GM18508 (cell line): ENCODE measurements at regions not wholly inside any gene's neighbourhood (a gene's known extent, or its start where the extent isn't known, plus 50 kb on each side); places are given as distances from the start of the nearest gene placed in this dataset.
"Not testable (repeated sequence)": the region's sequence is repeated elsewhere in the genome, so short reads cannot be mapped to it uniquely, and the experiment has no call there.

Experiments used
- ATAC-seq: cut with Tn5 transposase; IDR thresholded peaks from one replicate; pipeline ENCODE4 v1.9.1; 2021; ENCODE audit warnings: moderate number of reproducible peaks; ENCODE audit not compliant: insufficient read depth, unreplicated experiment

DNA sequence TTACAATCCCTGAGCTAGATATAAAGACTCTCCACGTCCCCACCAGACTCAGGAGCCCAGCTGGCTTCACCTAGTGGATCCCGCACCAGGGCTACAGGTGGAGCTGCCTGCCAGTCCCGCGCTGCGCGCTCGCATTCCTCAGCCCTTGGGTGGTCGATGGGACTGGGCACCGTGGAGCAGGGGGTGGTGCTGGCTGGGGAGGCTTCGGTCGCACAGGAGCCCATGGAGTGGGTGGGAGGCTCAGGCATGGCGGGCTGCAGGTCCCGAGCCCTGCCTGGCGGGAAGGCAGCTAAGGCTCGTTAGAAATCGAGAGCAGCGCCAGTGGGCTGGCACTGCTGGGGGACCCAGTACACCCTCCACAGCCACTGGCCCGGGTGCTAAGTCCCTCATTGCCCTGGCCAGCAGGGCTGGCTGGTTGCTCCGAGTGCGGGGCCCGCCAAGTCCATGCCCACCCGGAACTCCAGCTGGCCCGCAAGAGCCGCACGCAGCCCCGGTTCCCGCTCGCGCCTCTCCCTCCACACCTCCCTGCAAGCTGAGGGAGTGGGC lies 423.7 kb downstream of the OLFM4 start:
- ATAC-seq: not testable (repeated sequence)

DNA sequence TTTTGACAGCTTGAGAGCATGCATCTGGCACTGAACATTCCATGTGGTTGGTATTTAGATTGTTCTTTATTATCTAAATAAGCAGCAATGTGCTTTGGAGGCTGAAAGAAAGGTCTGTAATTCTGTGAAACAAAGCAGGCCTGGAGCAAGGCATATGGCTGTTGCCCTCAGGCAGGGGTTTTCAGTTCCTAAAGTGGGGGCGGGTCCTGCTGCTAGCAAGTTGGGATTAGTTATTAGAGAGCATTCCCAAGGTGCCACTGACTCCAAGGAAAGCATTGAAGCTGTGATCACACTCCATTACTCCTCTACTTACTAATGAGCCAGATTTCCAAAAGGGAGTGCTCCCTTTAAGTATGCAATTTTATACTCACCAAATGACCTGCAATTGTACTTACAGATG lies 432.2 kb downstream of the OLFM4 start:
- no peak for ATAC-seq

DNA sequence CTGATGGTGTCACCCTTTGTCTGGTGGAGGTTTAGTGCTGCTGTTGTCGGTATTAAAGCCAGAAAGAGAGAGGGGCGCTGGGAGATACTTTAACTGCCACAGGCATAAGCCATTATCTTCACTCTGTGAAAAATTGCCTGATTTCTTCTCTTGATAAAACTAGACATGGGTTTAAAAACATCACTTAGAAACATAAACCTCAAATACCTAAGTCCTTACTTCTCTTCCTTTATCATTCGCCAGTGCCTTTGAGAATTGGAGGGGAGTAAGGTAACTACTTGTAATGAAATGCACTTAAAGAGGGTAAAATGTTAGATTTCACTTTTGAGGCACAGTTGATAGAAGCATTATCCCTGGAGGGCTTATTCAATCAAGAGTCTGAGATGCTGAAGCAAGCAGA lies 434.5 kb downstream of the OLFM4 start:
- ATAC-seq: no peak

DNA sequence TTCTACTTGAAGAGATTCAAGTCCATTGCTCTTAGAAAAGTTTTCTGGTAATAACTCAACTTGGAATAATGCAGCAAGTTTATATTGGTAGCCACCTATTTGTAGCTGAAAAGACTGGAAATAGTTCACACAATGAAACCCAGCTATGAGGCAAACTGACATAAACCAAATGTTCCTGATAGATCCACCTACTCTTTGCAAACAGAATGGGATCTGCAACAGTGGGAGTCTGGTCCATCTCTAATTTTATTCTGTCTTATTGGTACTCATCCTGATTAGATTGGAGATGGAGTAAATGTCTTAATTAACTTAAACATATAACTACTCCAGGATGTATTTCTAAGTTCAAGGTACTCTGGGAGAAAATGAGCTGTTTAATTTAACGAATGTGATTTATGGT lies 438.0 kb downstream of the OLFM4 start:
- no peak for ATAC-seq

DNA sequence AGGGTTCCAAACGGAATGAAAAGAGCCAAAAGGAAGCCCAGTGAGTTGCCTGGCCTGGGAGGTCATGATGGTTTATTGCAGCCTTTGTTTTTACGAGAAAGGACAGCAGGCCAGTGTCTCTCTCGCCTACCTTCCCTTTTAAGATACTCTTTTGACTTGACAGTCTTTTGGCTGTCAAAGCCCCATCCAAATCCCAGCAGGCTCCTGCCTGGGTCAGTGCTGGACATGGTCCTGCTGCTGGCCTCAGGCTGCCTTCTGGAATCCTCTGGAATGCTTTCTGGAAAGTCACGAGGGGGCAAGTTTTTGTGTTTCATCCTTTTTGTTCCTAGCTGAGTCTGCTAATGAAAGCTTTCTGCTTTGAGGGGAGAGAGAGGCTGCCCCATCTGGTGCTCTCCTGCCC lies 444.8 kb downstream of the OLFM4 start:
- no peak for ATAC-seq

DNA sequence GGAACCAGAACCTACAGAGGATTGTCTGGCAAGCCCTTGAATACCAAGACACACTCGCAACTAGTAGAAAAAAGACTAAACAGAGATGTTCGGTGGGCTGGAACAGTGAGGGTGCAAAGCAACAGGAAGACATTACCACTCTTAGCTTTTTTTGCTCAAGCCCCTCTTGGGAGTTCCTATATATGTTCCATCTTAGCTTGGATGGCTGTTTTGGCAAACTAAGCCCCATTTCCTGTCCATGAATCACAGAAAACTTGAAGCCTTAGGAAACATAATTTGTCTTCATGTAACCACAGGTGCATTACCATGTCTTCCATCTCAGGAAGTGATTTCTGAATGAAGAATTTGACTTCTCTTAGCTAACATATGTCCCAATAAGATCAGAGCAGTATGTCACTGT lies 446.3 kb downstream of the OLFM4 start:
- ATAC-seq: no peak

DNA sequence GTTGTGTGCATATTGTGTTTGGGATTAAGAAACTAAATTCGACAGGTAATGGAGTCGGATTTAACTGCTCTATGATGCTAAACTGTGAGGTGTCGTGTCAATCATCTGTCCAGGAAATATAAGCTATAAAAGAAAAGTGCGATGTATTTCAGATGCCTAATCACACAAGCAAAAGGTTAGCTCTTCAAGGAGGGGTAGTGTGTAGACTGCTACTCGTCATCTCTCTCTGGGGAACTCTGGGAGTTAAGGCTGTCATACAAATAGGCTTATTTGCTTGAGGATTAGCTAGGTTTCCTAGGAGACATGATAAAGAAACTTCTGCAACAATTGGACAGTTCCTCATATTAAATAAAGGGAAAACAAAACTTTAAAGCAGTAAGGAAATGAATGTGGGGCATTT lies 462.1 kb downstream of the OLFM4 start:
- ATAC-seq: no peak

DNA sequence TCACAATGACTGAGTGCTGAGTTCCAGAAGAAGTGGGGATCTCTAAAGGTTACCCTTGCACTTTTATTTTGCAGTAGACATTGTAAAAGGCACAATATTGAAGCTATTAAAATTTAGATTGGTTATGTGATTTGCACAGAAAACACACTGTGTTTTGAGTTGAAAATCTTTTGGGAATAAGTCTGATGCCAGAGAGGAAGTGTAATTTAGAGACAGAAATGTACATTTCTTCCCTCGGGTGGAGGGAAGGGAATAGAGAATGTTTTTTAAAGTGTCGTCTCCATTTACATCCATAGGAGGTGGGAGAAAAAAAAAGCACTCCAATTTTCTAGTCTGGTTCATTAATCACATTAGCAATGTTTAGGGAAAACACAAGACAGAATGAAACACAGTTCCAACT lies 465.8 kb downstream of the OLFM4 start:
- ATAC-seq: no peak

DNA sequence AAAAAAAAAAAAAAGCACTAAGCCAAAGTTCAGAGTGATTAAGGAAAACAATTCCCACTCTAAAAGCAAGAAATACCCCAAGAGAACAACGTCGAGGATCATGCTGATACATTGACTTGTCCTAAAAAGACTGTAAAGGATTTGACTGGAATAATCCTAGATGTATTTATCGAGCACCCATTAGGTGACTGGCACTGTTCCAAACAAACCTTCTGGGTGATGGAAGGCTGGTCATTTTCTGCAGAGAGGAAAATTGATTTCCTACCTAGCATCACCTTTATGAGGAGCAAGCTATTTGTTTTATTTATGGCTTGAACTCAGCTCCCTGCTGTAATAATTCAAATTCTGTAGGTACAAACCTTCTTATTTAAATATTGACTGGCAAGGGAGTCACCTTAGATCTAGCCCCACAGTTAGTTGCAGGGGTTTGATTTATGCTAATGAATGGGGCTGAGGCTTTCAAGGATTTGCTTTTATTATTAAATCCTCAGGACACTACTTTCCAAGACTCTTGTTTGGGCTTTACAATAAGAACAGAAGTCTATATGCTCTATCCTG lies 471.0 kb downstream of the OLFM4 start:
- ATAC-seq: no peak

DNA sequence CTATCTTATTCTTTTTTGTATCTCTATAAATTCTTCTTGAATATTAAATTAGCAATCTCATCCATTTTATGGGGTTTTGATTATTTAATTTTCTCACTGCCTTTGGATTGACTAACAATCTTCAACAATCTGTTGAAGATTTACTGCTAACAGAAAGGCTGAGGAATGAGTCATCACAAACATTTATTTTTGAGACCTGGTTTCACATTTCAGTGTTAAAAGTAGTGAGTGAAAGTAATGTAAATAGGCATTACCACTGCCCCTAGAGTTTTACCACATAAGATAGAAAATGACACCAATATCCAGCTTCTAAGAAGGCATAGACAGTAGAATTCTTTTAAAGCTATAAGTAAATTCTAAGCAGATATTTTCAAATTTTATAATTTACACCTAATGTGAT lies 472.8 kb downstream of the OLFM4 start:
- peak; percentile 70 for ATAC-seq

DNA sequence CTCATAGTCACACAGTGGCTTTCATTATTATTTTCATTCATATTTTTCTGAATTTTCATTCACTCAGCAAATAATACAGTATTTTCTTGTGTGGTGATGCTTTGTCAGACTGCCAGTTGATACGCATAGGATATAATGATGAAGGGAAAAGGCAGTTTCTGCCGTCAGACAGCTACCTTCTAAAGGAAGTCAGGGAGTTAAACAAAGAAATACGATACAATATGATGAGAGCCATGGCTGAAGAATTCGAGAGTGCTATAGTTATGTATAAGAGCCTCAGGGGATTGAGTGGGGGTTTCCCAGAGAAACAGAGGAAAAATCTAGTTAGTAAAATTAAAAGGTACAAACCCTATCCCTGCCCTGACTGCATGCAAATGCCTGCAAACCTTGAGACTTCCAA lies 479.1 kb downstream of the OLFM4 start:
- no peak for ATAC-seq

DNA sequence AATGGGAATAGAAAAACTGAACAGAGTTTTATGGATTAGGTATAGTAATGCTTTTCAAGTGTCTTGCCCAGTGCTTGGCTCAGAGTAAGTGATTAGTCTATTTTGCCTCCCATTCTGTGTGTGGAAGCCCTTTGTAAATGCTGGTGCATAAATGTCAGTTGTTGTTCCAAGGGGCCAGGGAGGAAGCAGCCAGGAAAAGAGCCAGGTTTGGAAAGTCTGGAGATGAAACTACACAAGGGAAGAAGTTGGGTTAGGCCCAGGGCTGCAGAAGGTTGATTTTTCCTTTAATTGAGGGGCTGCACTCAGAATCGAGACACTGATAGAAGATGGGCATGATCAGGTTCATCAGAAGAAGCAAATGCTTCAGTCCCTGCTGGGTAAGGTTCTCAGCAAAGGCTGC lies 484.0 kb downstream of the OLFM4 start:
- ATAC-seq: no peak

DNA sequence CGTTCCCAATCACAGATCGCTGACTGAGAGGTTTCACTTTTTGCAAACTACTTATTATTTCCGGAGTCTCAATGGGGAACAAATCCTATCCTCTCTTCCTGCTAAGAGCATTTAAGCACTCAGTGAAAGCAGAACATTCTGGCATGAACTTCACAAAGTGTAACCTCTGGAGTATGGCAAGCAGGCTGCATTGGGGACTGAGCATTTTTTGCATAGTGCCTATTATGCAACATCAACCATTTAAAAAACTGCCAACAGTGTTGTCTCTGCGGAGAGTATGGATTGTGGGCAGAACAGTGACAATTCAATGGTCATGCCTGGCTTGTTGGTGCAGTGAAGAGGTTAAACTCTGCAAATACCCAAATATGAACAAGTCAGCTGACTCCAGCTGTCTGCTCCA lies 484.6 kb downstream of the OLFM4 start:
- no peak for ATAC-seq

DNA sequence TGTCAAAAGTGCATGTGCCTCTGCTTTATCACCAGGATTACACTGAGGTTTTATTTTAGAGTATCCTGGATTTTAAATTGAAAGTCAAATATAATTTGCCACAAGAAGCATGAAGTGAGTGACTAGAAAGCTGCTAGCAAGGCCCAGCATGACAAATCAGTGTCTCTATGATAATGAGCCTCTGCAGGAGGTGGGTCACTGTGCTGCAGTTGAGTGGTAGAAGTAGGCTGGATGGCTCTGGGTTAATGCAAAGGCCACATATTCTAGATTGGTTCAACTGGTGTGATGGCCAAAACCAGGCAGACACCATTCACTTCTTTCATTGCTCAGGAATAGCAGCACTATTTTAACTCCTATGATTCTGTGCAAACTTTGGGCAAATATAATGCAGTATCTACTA lies 491.5 kb downstream of the OLFM4 start:
- ATAC-seq: no peak

DNA sequence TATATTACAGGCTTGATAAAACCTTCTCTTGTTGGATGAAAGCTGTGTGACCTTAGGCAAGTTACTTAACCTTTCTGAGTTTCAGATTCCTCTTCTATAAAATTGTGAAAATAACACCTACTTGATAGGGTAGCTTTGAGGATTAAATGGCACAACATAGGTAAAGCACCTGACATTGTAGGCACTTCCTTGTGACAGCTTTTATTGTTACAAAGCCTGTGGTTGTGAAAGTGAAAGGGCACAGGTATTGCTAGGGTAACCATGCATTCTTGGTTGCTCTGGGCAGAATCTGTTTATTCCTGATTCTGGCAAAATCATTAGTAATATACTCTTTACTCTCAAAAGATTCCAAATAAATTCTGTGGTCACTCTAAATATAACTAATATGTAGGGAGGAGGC lies 493.4 kb downstream of the OLFM4 start:
- ATAC-seq: no peak

DNA sequence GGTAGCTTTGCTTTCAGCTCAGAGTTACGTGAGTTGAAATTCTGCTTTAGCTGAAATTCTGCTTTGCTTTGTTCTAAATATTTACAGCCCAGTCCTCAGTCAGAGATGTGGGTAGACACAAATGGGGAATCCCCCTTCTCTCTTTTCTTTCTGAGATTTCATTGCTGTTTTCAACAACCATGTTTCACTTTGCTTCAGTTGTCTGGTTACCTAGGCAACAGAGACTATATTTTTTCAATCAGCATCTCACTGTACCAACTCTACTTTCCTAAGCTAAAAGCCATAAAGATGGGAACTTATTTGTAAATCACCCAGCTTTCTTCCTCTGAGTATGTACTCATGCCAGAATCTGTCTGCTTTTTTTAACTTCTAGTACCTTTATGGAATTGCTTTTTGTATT lies 509.0 kb downstream of the OLFM4 start:
- no peak for ATAC-seq

DNA sequence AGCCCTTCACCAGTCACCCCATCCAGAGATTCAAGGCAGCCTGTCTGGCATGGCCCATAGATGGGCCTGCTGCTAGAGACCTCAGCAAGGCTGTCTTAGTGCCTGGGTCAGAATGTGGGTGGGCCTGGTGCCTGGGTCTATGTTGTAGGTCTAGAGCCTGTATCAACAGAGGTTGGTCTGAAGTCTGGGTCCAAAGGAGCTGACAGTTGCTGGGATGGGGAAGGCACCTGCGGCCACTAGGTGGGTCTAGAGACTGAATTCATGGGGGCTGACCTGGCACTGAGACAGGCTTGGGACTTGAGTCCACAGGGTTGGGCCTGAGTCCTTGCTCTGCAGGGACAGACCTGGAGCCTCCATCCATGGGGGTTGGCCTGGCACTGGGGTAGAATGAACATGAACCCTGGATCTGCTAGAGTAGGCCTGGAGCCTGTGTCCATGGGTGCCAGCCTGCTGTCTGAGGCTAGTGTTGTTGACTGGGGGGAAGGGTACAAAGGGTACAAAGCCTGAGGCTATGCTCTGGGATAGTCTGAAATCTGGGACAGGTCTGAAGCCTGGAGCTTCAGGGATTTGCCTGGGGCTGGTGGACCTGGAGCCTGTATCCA lies 516.8 kb downstream of the OLFM4 start:
- ATAC-seq: no peak

DNA sequence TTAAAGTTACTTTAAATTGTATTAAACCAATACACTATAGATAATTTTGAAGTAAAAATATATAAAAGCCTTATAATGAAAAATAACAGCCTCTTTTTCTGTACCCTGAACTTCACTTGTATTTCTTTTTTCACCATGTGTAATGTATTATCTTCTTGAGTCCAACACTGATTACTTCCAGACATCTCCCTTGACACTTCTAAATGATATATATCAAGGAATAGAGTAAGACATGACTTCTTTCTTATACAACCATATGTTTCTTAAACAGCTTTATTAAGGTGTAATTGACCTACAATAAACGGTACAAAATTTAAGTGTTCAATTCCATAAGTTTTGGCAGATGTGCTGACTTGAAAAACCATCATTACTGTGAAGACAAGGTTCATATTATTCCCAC lies 531.9 kb downstream of the OLFM4 start:
- ATAC-seq: no peak

DNA sequence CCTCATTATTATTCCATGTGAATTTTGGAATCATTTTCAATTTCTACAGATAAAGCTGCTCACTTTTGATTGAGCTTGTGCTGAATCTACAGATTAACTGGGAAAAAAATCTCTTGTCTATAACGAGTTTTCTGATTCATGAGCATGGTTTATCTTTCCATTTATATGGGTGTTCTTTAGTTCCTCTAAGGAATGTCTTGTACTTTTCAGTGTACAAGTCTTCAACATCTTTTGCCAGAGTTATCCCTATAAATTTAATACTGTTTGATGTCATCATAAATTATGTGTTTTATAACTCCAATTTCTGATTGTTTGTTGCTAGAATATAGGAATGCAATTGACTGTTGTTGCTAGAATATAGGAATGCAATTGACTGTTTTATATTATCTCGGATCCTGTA lies 533.8 kb downstream of the OLFM4 start:
- ATAC-seq: no peak

DNA sequence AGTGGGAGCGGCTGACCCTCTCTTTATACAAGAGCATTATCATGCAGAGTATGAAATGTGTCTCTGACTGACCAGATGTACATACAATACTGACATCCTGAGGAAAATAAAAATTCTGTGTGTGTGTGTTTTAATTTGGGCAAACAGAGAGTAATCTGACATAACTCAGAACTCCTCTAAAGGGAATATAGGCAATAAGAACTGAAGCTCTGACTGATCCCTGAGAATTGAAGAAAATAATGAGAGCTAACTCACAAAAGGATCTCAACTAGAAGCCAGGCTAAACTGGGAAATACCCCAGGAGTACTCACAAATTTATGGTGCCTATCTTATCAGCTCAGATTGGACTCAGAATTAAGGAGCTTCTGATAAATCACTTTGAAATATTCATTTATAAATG lies 539.9 kb downstream of the OLFM4 start:
- ATAC-seq: no peak

DNA sequence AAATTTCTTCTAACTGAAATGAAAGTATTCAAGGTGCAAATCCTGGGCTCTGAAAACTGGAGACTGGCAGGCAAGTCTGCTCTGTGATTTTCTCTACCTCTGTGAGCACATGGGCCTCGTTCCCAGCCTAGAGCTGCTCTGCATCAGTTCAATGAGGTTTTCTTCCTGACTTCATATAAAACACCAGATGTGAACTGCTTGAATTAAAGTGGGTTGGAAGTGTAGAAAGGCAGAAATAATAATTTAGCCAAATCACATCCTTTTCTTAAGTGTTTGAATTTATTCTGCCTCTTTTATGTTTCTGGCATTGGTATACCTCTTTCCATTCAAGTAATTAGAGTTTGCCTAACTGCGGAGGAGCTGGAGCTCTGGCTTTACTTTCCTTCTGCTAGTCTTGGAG lies 540.8 kb downstream of the OLFM4 start:
- ATAC-seq: no peak

DNA sequence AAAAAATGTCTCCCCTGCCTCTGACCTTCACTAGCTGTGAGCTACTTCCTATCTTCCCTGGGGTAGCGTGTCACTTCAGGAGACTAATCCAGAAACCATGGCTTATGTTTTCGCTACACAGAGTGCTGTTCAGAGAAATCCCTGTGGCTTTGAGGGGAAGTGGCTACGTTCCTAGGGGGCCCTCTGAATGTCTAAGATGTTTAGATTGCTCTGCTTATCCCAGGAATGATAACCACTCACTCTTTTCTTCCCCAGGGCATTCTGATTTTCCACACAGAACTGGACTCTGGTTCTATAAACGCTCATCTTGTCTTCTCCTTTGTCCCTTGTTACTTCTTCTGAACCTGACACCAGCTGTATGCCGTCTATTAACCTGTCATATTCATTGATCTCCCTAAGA lies 572.5 kb downstream of the OLFM4 start:
- no peak for ATAC-seq
